ENCODE measurements at regions not wholly inside any gene's neighbourhood (a gene's known extent, or its start where the extent isn't known, plus 50 kb on each side); places are given as distances from the start of the nearest gene placed in this dataset.

GRCh38 chr2:180753809-180754761, 226.3 kb upstream of the UBE2E3 start:
- Histone ChIP-seq H2AK5ac (ENCODE audit: insufficient read length, low read length) (no peak overlapping the region), H3K18ac (ENCODE audit: insufficient read length, low read depth, low read length) (no peak overlapping the region), H3K23me2 (ENCODE audit: insufficient read length, low read depth, low read length, poor library complexity, severe bottlenecking) (no peaks in the 10 kb centered on the region), H4K91ac (ENCODE audit: insufficient read length, low read depth, low read length) (no peak overlapping the region), H3K27ac (ENCODE audit: insufficient read length, low read depth, low read length) (no peak overlapping the region), H3K4ac (ENCODE audit: low read depth, low read length) (no peak overlapping the region), H2BK20ac (ENCODE audit: low read depth, low read length, poor library complexity, severe bottlenecking) (no peak overlapping the region), H3K23ac (ENCODE audit: insufficient read length, low read depth, low read length) (no peak overlapping the region), H3T11ph (ENCODE audit: low read length) (no peak overlapping the region), H3K27me3 (ENCODE audit: insufficient read depth, low read length) (no peaks in the 10 kb centered on the region), H2AFZ (ENCODE audit: low read length) (no peak overlapping the region), H2BK120ac (ENCODE audit: low read depth, low read length, poor library complexity, severe bottlenecking) (no peak overlapping the region), H2BK12ac (ENCODE audit: insufficient read length, low read depth, low read length) (no peak overlapping the region), H4K8ac (replicated peaks; ENCODE audit: insufficient read length, low read depth, low read length) (no peak overlapping the region), H3K9me3 (ENCODE audit: control insufficient read depth, low read depth, low read length) (no peaks in the 10 kb centered on the region), H3K56ac (ENCODE audit: insufficient read length, low read depth, low read length) (no peak overlapping the region), H3K4me1 (ENCODE audit: insufficient read depth, low read length) (no peaks in the 10 kb centered on the region), H4K5ac (ENCODE audit: insufficient read length, low read depth, low read length) (no peak overlapping the region), H3K14ac (ENCODE audit: insufficient read depth, low read length) (no peak overlapping the region), H2BK5ac (ENCODE audit: insufficient read length, low read length) (no peak overlapping the region), H4K20me1 (ENCODE audit: control insufficient read depth, insufficient read depth, insufficient read length) (no peaks in the 10 kb centered on the region), H3K79me2 (ENCODE audit: insufficient read depth, low read length) (no peaks in the 10 kb centered on the region), H3K79me1 (ENCODE audit: insufficient read depth, low read depth, low read length, poor library complexity, severe bottlenecking) (no peaks in the 10 kb centered on the region), H3K4me2 (ENCODE audit: insufficient read depth, insufficient read length, low read length) (no peak overlapping the region), H2BK15ac (ENCODE audit: low read depth, low read length) (no peak overlapping the region), H3K9ac (ENCODE audit: extremely low read depth, insufficient read length, low read length) (no peak overlapping the region)
- Mint-ChIP-seq H3K9me3 (no peaks in the 10 kb centered on the region), H3K4me3 (no peak overlapping the region), H3K27ac (no peak overlapping the region), H3K27me3 (ENCODE audit: low read depth) (peaks cover 2% of the 10 kb centered on the region; the same call in 1 of the 2 replicates), H3K36me3 (ENCODE audit: insufficient read depth in 1 of 3, low read depth in 3 of 3) (no peaks in the 10 kb centered on the region), H3K4me1 (no peaks in the 10 kb centered on the region)
- 100% methylated on average over 1 of the region's 5 CpGs for WGBS (ENCODE audit: extremely low coverage, insufficient read length, low lambda C conversion rate)
- TF ChIP-seq, protein P1, sequence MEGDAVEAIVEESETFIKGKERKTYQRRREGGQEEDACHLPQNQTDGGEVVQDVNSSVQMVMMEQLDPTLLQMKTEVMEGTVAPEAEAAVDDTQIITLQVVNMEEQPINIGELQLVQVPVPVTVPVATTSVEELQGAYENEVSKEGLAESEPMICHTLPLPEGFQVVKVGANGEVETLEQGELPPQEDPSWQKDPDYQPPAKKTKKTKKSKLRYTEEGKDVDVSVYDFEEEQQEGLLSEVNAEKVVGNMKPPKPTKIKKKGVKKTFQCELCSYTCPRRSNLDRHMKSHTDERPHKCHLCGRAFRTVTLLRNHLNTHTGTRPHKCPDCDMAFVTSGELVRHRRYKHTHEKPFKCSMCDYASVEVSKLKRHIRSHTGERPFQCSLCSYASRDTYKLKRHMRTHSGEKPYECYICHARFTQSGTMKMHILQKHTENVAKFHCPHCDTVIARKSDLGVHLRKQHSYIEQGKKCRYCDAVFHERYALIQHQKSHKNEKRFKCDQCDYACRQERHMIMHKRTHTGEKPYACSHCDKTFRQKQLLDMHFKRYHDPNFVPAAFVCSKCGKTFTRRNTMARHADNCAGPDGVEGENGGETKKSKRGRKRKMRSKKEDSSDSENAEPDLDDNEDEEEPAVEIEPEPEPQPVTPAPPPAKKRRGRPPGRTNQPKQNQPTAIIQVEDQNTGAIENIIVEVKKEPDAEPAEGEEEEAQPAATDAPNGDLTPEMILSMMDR (conservative IDR thresholded peaks at IDR 0.05) = no peak
- no peak for DNase-seq

Measured in H9 (cell line).